Mucosa of stomach (tissue), 1 donor: ENCODE measurements at regions not wholly inside any gene's neighbourhood (a gene's known extent, or its start where the extent isn't known, plus 50 kb on each side); places are given as distances from the start of the nearest gene placed in this dataset.

Experiments
- H3K27me3 ChIP-seq: one replicate; pipeline ENCODE4 v1.7.0; 2013; ENCODE audit warnings: mild to moderate bottlenecking, low read length; ENCODE audit not compliant: control insufficient read depth, insufficient read depth
- H3K36me3 ChIP-seq: one replicate; pipeline ENCODE4 v1.7.0; 2013; ENCODE audit warnings: low read length; ENCODE audit not compliant: control insufficient read depth, insufficient read depth
- H3K4me1 ChIP-seq: one replicate; pipeline ENCODE4 v1.7.0; 2013; ENCODE audit warnings: mild to moderate bottlenecking, low read length; ENCODE audit not compliant: control insufficient read depth, insufficient read depth
- H3K4me3 ChIP-seq: one replicate; pipeline ENCODE4 v1.7.0; 2013; ENCODE audit warnings: low read length
- H3K9ac ChIP-seq: one replicate; pipeline ENCODE4 v1.7.0; 2013; ENCODE audit warnings: mild to moderate bottlenecking, low read length, moderate library complexity
- H3K9me3 ChIP-seq: one replicate; pipeline ENCODE4 v1.7.0; 2013; ENCODE audit warnings: mild to moderate bottlenecking, low read length, moderate library complexity; ENCODE audit not compliant: control insufficient read depth
- donor health status: Pancreatic carcinoma.

GRCh38 chr7:25318047-25318446 is 89.8 kb upstream of the NPVF start:
- Histone ChIP-seq H3K27me3 (peaks cover 3% of the 10 kb centered on the region), H3K4me1 (peaks cover 20% of the 10 kb centered on the region), H3K9me3 (no peaks in the 10 kb centered on the region), H3K9ac (no peak overlapping the region), H3K36me3 (no peaks in the 10 kb centered on the region), H3K4me3 (no peak overlapping the region)

GRCh38 chr7:25319707-25320106 is 91.4 kb upstream of the NPVF start:
- H3K9me3 ChIP-seq, result no peaks in the 10 kb centered on the region
- peaks cover 3% of the 10 kb centered on the region for H3K27me3 ChIP-seq
- H3K9ac ChIP-seq, result no peak overlapping the region
- no peak overlapping the region for H3K4me3 ChIP-seq
- H3K4me1 ChIP-seq, result peaks cover 10% of the 10 kb centered on the region
- H3K36me3 ChIP-seq, result no peaks in the 10 kb centered on the region

- H3K9ac ChIP-seq, result no peak overlapping the region
- no peak overlapping the region for H3K4me3 ChIP-seq
- no peaks in the 10 kb centered on the region for H3K9me3 ChIP-seq
- H3K36me3 ChIP-seq, result no peaks in the 10 kb centered on the region
- peaks cover 3% of the 10 kb centered on the region for H3K27me3 ChIP-seq
- no peaks in the 10 kb centered on the region for H3K4me1 ChIP-seq
Observed at GRCh38 chr7:25320791-25321190, 92.5 kb upstream of the NPVF start.

- no peaks in the 10 kb centered on the region for H3K9me3 ChIP-seq
- no peaks in the 10 kb centered on the region for H3K4me1 ChIP-seq
- no peaks in the 10 kb centered on the region for H3K36me3 ChIP-seq
- H3K9ac ChIP-seq, result no peak overlapping the region
- peaks cover 3% of the 10 kb centered on the region for H3K27me3 ChIP-seq
- no peak overlapping the region for H3K4me3 ChIP-seq
Observed at GRCh38 chr7:25321424-25321823, 93.1 kb upstream of the NPVF start.

- Histone ChIP-seq H3K9ac (no peak overlapping the region), H3K9me3 (no peaks in the 10 kb centered on the region), H3K4me1 (no peaks in the 10 kb centered on the region), H3K36me3 (no peaks in the 10 kb centered on the region), H3K27me3 (peaks cover 3% of the 10 kb centered on the region), H3K4me3 (no peak overlapping the region)
Observed at GRCh38 chr7:25322473-25322872, 94.2 kb upstream of the NPVF start.

GRCh38 chr7:25325186-25325757 is 97.0 kb upstream of the NPVF start:
- Histone ChIP-seq H3K9ac (no peak overlapping the region), H3K4me3 (no peak overlapping the region), H3K36me3 (no peaks in the 10 kb centered on the region), H3K27me3 (peaks cover 5% of the 10 kb centered on the region), H3K4me1 (no peaks in the 10 kb centered on the region), H3K9me3 (no peaks in the 10 kb centered on the region)

- H3K27me3 ChIP-seq, result peaks cover 5% of the 10 kb centered on the region
- H3K4me3 ChIP-seq, result no peak overlapping the region
- no peak overlapping the region for H3K9ac ChIP-seq
- H3K4me1 ChIP-seq, result no peaks in the 10 kb centered on the region
- H3K36me3 ChIP-seq, result no peaks in the 10 kb centered on the region
- H3K9me3 ChIP-seq, result no peaks in the 10 kb centered on the region
Observed at GRCh38 chr7:25326501-25327156, 98.3 kb upstream of the NPVF start.

- Histone ChIP-seq H3K4me1 (no peaks in the 10 kb centered on the region), H3K4me3 (no peak overlapping the region), H3K27me3 (peaks cover 2% of the 10 kb centered on the region), H3K9ac (no peak overlapping the region), H3K36me3 (no peaks in the 10 kb centered on the region), H3K9me3 (no peaks in the 10 kb centered on the region)
Observed at GRCh38 chr7:25329815-25330214, 101.5 kb upstream of the NPVF start.

- peaks cover 2% of the 10 kb centered on the region for H3K27me3 ChIP-seq
- H3K9ac ChIP-seq, result no peak overlapping the region
- H3K4me3 ChIP-seq, result no peak overlapping the region
- H3K36me3 ChIP-seq, result no peaks in the 10 kb centered on the region
- no peaks in the 10 kb centered on the region for H3K9me3 ChIP-seq
- H3K4me1 ChIP-seq, result no peaks in the 10 kb centered on the region
Observed at GRCh38 chr7:25333296-25333928, 105.1 kb upstream of the NPVF start.

- Histone ChIP-seq H3K27me3 (no peaks in the 10 kb centered on the region), H3K9me3 (no peaks in the 10 kb centered on the region), H3K9ac (no peak overlapping the region), H3K4me1 (peaks cover 19% of the 10 kb centered on the region), H3K36me3 (no peaks in the 10 kb centered on the region), H3K4me3 (no peak overlapping the region)
Observed at GRCh38 chr7:25347360-25348066, 119.2 kb upstream of the NPVF start.

GRCh38 chr7:25348104-25348503 is 119.8 kb upstream of the NPVF start:
- Histone ChIP-seq H3K36me3 (no peaks in the 10 kb centered on the region), H3K9me3 (no peaks in the 10 kb centered on the region), H3K9ac (no peak overlapping the region), H3K27me3 (no peaks in the 10 kb centered on the region), H3K4me1 (peaks cover 19% of the 10 kb centered on the region), H3K4me3 (no peak overlapping the region)
